Cerebellar cortex (tissue), 1 donor: ENCODE measurements at regions not wholly inside any gene's neighbourhood (a gene's known extent, or its start where the extent isn't known, plus 50 kb on each side); places are given as distances from the start of the nearest gene placed in this dataset.

Experiments used
- DNase-seq: peaks from one replicate; pipeline ENCODE4 v3.0.0-alpha.2; 2015; ENCODE audit warnings: low spot score

DNA sequence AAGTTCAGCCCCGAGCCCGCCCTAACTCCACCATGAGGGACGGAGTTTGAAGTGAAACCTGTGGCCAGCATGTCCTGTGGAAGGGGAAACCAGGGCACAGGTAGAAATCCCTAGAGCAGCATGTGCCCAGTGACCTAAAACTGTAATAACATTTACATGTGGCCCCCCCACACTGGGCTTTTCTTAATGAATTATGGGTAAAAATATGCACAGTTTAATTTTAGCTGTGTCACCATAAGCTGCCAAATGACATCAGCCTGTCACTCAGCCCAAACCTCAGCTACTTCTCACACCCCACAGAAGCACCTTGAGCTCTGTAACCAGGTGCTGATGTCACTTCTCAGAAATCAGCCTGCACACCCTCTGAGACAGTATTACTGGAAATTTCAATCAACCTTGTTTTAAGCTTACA, 50.0 kb upstream of the SLC19A1 start:
- peak; percentile 58 for DNase-seq

DNA sequence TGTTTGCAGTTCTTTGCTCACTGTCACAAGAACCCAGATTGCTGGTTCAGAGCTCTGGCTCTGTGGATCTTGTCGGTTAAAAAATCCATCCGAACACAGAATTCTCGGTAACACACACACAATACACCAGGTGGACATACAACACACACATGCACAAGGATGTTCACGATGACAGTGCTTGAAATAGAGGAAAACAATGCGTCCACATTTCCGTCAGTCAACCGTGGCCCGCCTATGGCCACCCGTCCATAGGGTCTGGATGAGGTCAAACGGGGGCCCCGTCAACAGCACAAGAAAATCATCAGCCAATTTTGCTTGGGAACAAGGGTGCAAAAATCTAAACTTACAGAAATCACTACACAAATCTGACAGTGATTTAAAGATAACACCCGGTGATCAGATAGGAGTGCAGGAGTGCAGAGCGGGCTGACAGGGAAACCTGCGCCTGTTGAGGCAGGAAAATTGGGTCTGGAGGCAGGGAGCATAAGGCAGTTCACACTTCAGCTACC, 50.4 kb upstream of the SLC19A1 start:
- DNase-seq: no peak

DNA sequence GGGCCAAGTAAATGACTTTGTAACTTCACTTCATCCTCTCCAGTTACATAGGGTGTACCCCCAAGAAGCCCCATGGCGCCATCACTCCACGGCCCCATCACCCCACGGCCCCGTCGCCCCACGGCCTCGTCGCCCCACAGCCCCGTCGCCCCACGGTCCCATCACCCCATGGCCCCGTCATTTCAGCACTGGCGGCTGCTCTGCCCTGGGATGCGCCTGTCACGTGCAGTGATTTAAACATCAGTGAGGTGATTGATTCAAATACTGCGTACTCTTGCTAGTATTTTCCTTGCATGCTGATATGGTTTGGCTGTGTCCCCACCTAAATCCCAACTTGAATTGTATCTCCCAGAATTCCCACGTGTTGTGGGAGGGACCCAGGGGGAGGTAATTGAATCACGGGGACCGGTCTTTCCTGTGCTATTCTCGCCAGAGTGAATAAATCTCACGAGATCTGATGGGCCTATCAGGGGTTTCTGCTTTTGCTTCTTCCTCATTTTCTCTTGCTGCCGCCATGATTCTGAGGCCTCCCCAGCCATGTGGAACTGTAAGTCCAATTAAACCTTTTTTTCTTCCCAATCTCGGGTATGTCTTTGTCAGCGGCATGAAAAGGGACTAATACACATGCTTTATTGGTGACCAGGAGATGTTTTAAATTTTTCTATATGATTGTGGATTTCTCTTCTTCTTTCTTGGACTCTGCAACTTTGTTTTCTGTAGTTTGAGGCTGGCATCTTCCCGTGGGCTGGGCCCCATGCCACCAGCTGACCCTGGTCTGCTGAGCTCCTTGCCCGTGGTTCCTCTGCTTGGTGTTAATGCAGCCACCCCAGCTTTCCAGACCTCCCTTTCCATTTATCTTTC, 50.1 kb upstream of the PCBP3 start:
- DNase-seq: no peak
